Lower leg skin (tissue), 3 donors: ENCODE measurements at regions not wholly inside any gene's neighbourhood (a gene's known extent, or its start where the extent isn't known, plus 50 kb on each side); places are given as distances from the start of the nearest gene placed in this dataset.

Experiments
- CTCF ChIP-seq, 3 donors: fragments of 450-650 bp; IDR thresholded peaks; one replicate each; pipeline ENCODE4 v1.5.1; 2016; ENCODE audit warnings: antibody characterized with exemption in 3 of 3, mild to moderate bottlenecking in 3 of 3, moderate library complexity in 2 of 3
- POLR2A ChIP-seq, 2 donors: fragments of 450-650 bp; IDR thresholded peaks; one replicate each; pipeline ENCODE4 v1.6.1; 2016 to 2017; ENCODE audit warnings: antibody characterized with exemption in 2 of 2, mild to moderate bottlenecking in 1 of 2, moderate library complexity in 1 of 2

DNA sequence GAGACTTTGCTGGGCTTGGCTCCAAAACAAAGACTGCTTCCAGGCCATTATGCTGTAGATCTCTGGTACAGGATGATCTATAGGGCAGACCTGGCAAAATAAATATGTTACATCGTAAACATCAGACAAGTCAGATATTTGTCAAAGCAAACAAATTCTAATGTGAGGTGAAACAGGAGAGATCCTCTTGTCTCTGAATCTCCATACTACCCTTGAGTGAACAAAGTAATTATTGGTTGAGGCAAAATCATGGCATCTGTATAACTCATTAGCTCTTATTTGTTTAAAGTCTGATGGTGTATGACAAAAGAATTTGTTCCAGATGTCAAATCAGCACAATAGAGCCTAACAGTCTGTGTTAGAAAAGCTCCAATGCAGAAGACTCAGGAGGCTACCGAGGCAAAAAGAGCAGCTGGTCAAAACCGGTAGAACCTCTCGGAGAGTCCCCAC lies 1291.5 kb downstream of the TYW1 start:
- TF ChIP-seq POLR2A (IDR thresholded peaks at IDR 0.05) (no peak), CTCF (IDR thresholded peaks at IDR 0.05) (no peak)
